OCI-LY7 (cell line): ENCODE measurements at regions not wholly inside any gene's neighbourhood (a gene's known extent, or its start where the extent isn't known, plus 50 kb on each side); places are given as distances from the start of the nearest gene placed in this dataset.

Experiments
- CTCF ChIP-seq: fragments of 200-600 bp; sonication (generic); conservative IDR thresholded peaks from 2 replicates; pipeline ENCODE4 v1.5.1; 2014; ENCODE audit warnings: mild to moderate bottlenecking, antibody characterized with exemption, low read length, moderate library complexity, mixed read lengths
- EZH2phosphoT487 ChIP-seq: fragments of 200-600 bp; sonication (generic); IDR thresholded peaks from 2 replicates; pipeline ENCODE4 v1.6.1; 2018; ENCODE audit warnings: low read depth, borderline replicate concordance, mild to moderate bottlenecking, mixed run types, antibody characterized with exemption, low read length, moderate library complexity, mixed read lengths

- no peak for TF ChIP-seq CTCF
- TF ChIP-seq EZH2phosphoT487: no peak
Measured at GRCh38 chr15:36156879-36157427, 422.5 kb upstream of the CDIN1 start.
